Neural progenitor cell (in vitro differentiated cells): ENCODE measurements at regions not wholly inside any gene's neighbourhood (a gene's known extent, or its start where the extent isn't known, plus 50 kb on each side); places are given as distances from the start of the nearest gene placed in this dataset.
A peak's percentile ranks its signal among the peaks of the same experiment; 100 is the strongest.

Experiments used
- EZH2 ChIP-seq: fragments of 200-600 bp; sonication (generic); IDR thresholded peaks from 2 replicates; pipeline ENCODE4 v1.6.1; 2017; ENCODE audit warnings: antibody characterized with exemption, mild to moderate bottlenecking, moderate library complexity
- TF ChIP-seq, protein P1 (sequence below): fragments of 200-600 bp; sonication (generic); IDR thresholded peaks from 2 replicates; pipeline ENCODE4 v1.5.1; 2017; ENCODE audit warnings: antibody characterized with exemption, mild to moderate bottlenecking

DNA sequence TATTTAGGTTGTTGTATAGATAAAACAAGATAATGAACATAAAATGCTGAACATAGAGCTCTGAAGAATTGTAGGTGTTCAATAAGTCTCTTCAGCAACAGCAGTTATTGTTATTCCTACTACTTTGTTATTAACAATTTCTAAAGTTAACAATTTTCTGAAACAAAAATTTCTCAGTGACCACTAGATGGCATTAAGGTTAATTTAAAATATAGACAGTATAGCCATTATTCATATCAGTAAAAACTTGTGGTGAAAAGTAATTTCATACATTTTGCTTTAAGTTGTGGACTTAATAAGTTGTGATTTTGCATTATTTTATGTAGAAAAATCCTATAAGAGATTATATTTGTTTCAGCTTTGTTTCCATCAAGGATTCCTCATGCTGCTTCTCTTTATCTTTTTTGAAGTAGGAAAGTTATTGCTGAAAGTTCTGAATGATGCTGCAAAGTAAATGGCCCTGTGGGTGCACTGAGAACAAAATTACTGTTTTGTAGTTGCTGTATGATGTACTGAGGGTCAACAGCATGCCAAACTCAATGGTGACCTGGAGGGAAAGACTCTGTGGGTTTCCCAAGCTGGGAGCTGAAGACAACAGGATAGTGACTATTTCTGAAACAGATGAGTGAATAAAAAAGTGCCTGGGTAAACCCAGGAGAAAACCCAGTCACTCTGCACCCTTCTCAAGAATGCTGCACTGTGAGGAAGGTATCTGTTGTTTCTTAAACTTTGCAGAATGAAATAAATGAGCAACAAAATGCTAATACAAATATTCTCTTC lies 253.6 kb downstream of the KIF20B start:
- TF ChIP-seq, protein P1, sequence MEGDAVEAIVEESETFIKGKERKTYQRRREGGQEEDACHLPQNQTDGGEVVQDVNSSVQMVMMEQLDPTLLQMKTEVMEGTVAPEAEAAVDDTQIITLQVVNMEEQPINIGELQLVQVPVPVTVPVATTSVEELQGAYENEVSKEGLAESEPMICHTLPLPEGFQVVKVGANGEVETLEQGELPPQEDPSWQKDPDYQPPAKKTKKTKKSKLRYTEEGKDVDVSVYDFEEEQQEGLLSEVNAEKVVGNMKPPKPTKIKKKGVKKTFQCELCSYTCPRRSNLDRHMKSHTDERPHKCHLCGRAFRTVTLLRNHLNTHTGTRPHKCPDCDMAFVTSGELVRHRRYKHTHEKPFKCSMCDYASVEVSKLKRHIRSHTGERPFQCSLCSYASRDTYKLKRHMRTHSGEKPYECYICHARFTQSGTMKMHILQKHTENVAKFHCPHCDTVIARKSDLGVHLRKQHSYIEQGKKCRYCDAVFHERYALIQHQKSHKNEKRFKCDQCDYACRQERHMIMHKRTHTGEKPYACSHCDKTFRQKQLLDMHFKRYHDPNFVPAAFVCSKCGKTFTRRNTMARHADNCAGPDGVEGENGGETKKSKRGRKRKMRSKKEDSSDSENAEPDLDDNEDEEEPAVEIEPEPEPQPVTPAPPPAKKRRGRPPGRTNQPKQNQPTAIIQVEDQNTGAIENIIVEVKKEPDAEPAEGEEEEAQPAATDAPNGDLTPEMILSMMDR, result peak; percentile 51
- no peak for TF ChIP-seq EZH2
